ENCODE measurements at regions not wholly inside any gene's neighbourhood (a gene's known extent, or its start where the extent isn't known, plus 50 kb on each side); places are given as distances from the start of the nearest gene placed in this dataset.
"Not testable (repeated sequence)": the region's sequence is repeated elsewhere in the genome, so short reads cannot be mapped to it uniquely, and the experiment has no call there.

DNA sequence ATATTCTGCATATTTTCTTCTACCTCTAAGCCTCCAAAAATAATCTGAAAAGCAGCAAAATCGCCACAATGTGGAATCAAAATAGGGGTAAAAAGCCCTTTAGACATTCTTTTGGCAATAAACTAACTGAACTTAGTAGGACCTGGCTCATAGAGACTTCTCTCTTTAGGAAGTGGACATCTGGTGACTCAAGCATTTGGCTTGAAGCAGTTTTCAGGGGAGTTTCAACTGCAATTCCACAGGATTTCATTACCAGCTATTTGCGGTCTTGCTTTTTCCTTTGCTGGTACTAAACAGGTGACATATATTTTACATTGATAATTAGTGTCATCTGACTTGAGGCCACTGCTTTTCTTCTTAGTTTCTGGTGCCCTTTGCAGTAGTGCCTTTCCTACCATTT lies 173.2 kb upstream of the FBN2 start:
- no peak for DNase-seq (ENCODE audit: low read depth in 4 of 4, low spot score in 3 of 4)

DNA sequence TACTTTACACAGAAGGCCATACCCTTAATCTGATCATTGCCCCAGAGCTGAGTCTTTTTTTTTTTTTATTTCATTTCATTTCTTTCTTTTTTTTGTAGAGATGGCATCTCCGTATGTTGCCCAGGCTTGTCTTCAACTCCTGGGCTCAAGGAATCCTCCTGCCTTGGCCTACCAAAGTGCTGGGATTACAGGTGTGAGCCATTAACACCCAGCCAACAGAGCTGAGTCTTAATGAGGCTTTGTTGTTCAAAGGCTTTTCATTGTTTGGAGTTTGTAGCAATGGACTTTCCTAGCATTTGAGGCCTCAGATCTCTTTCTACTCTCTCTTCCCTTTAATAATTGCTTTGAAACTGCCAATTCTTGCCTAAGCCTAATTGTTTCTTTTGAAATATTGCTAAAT lies 176.5 kb upstream of the FBN2 start:
- no peak for DNase-seq (ENCODE audit: low read depth in 4 of 4, low spot score in 3 of 4)

DNA sequence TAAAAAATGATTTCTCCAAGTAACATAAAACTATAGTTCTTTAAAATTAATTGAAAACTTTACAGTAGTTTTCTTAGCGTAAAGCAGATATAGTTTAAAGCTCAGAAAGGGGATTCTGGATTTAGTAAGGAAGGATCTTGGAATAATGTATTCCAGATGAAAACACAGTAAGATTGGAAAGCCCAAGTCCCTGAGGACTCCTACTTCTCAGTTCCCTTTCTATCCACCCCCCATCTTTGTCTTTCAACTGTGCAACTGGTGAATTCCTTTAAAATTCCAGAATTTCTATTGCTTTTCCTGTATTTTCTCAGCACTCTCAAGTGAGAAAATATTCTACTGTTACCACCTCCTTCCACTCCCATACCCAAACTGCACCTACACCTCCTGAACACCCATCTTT lies 184.5 kb upstream of the FBN2 start:
- DNase-seq (ENCODE audit: low read depth in 4 of 4, low spot score in 3 of 4) = no peak

- DNase-seq (ENCODE audit: low read depth in 4 of 4, low spot score in 3 of 4) = not testable (repeated sequence)
These were observed 192.0 kb upstream of the FBN2 start for GRCh38 chr5:128730021-128730420.

GRCh38 chr5:128735656-128736055 lies 197.6 kb upstream of the FBN2 start:
- not testable (repeated sequence) for DNase-seq (ENCODE audit: low read depth in 4 of 4, low spot score in 3 of 4)

DNA sequence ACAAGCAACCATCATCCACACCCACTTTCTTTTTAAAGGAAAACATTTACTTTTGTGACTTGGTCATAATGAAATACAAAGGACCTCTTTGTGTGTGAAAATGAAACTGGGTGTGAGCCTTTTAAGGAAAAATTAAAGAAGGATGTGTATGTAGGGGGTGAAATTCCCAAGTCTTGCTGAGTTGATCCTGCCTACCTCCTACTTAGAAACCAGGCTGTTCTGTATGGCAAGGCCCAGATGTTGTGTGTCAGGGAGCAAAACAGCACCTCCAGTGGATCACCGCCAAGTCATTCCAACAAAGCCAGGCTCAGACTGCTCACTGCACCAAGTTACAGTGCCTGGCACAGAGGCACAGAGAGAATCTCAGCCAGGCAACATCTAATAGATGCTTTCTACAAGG lies 198.5 kb upstream of the FBN2 start:
- no peak for DNase-seq (ENCODE audit: low read depth in 4 of 4, low spot score in 3 of 4)

GRCh38 chr5:128749136-128749898 lies 211.3 kb upstream of the FBN2 start:
- DNase-seq (ENCODE audit: low read depth in 4 of 4, low spot score in 3 of 4) = no peak

- no peak for DNase-seq (ENCODE audit: low read depth in 4 of 4, low spot score in 3 of 4)
These were observed 212.1 kb upstream of the FBN2 start for GRCh38 chr5:128750155-128750554.

GRCh38 chr5:128757196-128757959 lies 207.9 kb upstream of the SLC27A6 start:
- DNase-seq (ENCODE audit: low read depth in 4 of 4, low spot score in 3 of 4) = no peak

DNA sequence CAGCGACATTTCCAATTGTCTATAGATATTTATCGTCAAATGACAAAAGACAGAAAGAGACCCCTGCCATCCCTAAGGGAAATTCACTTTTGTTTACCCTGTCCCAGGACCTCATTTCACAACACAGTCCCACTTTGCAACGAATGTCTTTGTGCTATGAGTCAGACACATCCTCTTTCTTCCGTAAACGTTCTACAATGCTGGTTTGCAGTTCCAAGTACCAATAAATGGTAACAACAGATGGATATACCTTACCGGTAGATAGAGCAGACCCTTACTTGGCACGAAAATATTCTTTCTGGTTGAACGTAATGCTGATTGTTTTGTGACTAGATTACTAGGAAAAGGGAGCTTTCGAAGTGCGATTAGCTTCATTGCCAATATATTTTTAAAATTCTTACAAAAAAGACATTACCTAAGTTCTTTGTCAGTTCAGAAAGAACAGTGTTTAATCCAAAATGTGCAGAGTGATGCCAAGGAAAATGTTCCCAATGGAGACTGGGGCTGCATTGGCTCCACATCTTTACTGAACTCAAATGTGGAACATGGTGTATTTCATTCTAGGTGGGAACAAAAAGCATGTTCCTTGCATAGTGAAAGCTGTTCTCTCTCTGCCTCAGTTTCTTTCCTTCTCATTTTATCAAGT lies 202.5 kb upstream of the SLC27A6 start:
- DNase-seq (ENCODE audit: low read depth in 4 of 4, low spot score in 3 of 4) = no peak

GRCh38 chr5:128763321-128763720 lies 202.0 kb upstream of the SLC27A6 start:
- no peak for DNase-seq (ENCODE audit: low read depth in 4 of 4, low spot score in 3 of 4)

DNA sequence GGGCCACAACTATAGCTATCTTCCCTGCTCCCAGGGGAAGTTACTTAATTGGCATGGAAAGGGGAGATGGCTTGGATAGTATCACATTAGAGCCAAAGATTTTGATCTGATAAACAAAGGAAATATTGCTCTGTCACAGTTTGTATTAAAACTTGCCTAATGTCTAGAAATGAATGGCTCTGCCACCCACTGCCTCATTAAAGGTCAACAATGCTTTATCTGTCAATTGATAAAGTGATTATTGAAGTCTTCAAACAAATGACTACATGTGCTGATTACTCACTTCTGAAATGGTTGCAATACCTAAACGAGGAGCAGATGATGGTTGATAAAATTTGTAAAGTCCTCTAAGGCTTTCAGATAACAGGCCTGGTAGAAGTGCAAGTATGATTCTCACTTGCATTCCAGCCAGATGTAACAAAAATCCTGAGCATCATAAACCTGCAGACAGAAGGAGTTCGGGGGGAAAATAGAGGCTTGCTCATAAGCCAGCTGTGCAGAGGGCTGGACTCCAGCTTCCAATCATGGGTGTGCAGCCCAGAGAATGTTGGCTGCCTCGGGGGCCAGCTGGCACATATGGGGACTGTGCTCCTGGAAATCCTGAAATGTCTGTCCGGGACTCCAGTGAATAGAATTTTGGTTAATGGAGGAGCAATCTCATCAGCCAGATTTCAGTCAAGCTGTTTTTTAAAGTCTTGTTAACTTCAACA lies 200.5 kb upstream of the SLC27A6 start:
- DNase-seq (ENCODE audit: low read depth in 4 of 4, low spot score in 3 of 4) = no peak

DNA sequence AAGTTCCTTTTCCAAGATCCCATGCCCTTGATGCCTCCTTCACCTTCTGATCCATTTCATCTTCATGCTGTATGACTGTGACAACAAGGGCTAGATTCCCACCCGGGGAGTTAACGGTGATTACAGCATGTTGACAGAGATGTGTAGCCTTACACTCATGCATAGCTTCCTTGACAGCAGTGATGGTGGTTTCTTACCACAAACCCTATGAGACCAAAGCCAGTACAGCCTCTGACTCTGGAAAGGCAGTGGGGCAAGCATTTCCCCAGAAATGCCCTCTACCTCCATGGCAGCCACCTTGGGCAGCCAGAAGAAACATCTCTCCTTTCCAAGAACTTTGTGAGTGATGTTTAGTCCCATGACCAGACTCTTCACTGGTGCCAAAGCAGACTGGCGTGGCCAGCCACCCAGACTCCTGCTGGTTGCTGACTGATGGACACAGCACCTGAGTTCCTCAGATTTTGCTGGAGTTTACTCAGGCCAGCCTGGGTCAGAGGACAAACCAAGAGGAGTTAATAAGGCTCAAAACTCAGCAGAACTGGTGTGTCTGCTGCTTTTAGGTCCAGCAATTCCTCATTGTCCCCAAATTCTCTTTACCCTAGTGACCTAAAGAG lies 199.7 kb upstream of the SLC27A6 start:
- DNase-seq (ENCODE audit: low read depth in 4 of 4, low spot score in 3 of 4) = no peak

- no peak for DNase-seq (ENCODE audit: low read depth in 4 of 4, low spot score in 3 of 4)
These were observed 198.9 kb upstream of the SLC27A6 start for GRCh38 chr5:128766406-128766805.

- DNase-seq (ENCODE audit: low read depth in 4 of 4, low spot score in 3 of 4) = no peak
These were observed 194.4 kb upstream of the SLC27A6 start for GRCh38 chr5:128770907-128771306.

GRCh38 chr5:128772356-128772755 lies 192.9 kb upstream of the SLC27A6 start:
- DNase-seq (ENCODE audit: low read depth in 4 of 4, low spot score in 3 of 4) = no peak

DNA sequence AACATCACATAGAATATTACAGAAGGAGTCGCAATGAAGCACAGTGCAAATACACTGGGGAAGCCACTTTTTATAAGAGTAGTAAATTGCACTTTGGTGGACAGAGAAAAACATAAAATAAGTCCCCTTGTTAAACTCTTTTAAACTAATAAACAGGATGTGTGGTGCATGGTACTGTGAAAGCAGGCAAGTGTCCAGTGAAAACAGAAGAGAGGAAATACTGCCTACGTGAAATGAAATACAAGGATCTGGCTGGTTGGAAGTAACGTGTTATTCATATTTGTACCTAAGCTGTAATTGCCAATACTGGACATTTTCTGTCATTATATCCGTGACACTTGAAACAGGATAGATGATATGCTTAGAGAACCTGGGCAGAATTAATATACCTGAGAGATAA lies 191.9 kb upstream of the SLC27A6 start:
- DNase-seq (ENCODE audit: low read depth in 4 of 4, low spot score in 3 of 4) = no peak

DNA sequence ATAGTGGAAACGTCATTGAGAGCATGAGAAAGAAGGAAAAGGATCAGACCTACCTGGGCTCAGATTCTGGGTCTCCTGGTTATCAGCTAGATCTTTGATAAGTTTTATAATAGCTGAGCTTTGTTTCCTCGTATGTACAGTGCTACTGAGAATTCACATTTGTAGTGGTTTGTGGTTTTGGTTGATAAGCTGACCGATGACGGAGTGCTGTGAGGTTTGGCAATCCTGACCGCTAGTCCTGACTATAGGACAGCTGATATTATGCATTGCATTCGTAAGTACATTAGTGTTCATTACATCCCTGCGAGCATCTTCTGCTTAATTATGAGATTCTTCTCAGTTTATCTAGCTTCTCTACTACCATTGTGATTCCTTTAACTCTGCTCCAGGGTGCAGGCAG lies 190.7 kb upstream of the SLC27A6 start:
- no peak for DNase-seq (ENCODE audit: low read depth in 4 of 4, low spot score in 3 of 4)

- no peak for DNase-seq (ENCODE audit: low read depth in 4 of 4, low spot score in 3 of 4)
These were observed 189.7 kb upstream of the SLC27A6 start for GRCh38 chr5:128775558-128775957.

GRCh38 chr5:128777052-128777451 lies 188.2 kb upstream of the SLC27A6 start:
- no peak for DNase-seq (ENCODE audit: low read depth in 4 of 4, low spot score in 3 of 4)

- no peak for DNase-seq (ENCODE audit: low read depth in 4 of 4, low spot score in 3 of 4)
These were observed 186.8 kb upstream of the SLC27A6 start for GRCh38 chr5:128778474-128778873.

All from left renal pelvis (tissue), 4 donors.